ENCODE measurements at regions not wholly inside any gene's neighbourhood (a gene's known extent, or its start where the extent isn't known, plus 50 kb on each side); places are given as distances from the start of the nearest gene placed in this dataset.

GRCh38 chr1:59085101-59085500 lies 211.8 kb upstream of the FGGY start:
- Histone ChIP-seq H3F3A (ENCODE audit: low read depth) (no peaks in the 10 kb centered on the region), H2AFZ (ENCODE audit: low read length) (no peak overlapping the region), H3K4me1 (ENCODE audit: insufficient read depth, low read length, poor library complexity, severe bottlenecking) (peaks cover 5% of the 10 kb centered on the region), H3K9me2 (replicated peaks; ENCODE audit: low read depth, low read length) (no peaks in the 10 kb centered on the region), H3K4me3 (ENCODE audit: low read length, poor library complexity, severe bottlenecking) (no peak overlapping the region), H3K27me3 (ENCODE audit: insufficient read depth, low read length, poor library complexity, severe bottlenecking) (peaks cover 13% of the 10 kb centered on the region), H4K20me1 (ENCODE audit: insufficient read depth, low read length, poor library complexity, severe bottlenecking) (no peaks in the 10 kb centered on the region), H3K79me2 (ENCODE audit: insufficient read depth, low read length) (no peaks in the 10 kb centered on the region), H3K36me3 (ENCODE audit: insufficient read depth, low read length) (no peaks in the 10 kb centered on the region), H3K9me3 (ENCODE audit: insufficient read depth, low read depth, low read length) (0 out of 2 replicates have a peak, but pooled peaks cover 3% of the 10 kb centered on the region), H3K9ac (ENCODE audit: low read depth, low read length, poor library complexity, severe bottlenecking) (no peak overlapping the region), H3K4me2 (ENCODE audit: low read depth, low read length, poor library complexity, severe bottlenecking) (no peak overlapping the region)
- no peak for TF ChIP-seq EZH2phosphoT487 (IDR thresholded peaks at IDR 0.05; ENCODE audit: borderline replicate concordance)
- TF ChIP-seq CTCF (conservative IDR thresholded peaks at IDR 0.05; ENCODE audit: low read length): no peak

GRCh38 chr1:59089036-59089798 lies 207.7 kb upstream of the FGGY start:
- no peak for TF ChIP-seq CTCF (conservative IDR thresholded peaks at IDR 0.05; ENCODE audit: low read length)
- TF ChIP-seq EZH2phosphoT487 (IDR thresholded peaks at IDR 0.05; ENCODE audit: borderline replicate concordance): no peak
- peaks cover under 1% of the 10 kb centered on the region for H3K4me1 ChIP-seq (ENCODE audit: insufficient read depth, low read length, poor library complexity, severe bottlenecking)

DNA sequence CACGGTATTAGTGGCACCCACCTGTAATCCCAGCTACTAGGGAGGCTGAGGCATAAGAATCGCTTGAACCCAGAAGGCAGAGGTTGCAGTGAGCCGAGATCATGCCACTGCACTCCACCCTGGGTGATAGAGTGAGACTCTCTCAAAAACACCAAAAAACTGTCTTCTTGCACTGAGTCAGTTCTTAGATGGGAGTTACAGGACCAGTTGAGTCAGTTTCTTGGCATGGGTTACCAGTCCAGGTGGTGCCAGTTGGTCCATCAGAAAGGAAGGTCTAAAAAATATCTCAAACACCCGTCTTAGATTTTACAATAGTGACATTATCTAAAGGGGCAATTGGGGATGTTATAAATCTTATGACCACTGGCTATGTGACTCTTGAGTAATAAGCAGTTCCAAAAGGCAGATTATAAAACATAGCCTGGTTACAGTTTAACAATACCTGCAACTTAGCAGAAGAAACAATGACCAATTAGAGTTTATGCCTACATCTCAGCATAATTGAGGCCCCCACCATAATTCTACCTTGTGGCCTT lies 206.9 kb upstream of the FGGY start:
- no peaks in the 10 kb centered on the region for H3K27me3 ChIP-seq (ENCODE audit: insufficient read depth, low read length, poor library complexity, severe bottlenecking)
- H4K20me1 ChIP-seq (ENCODE audit: insufficient read depth, low read length, poor library complexity, severe bottlenecking): no peaks in the 10 kb centered on the region
- no peaks in the 10 kb centered on the region for H3F3A ChIP-seq (ENCODE audit: low read depth)
- no peak overlapping the region for H3K9ac ChIP-seq (ENCODE audit: low read depth, low read length, poor library complexity, severe bottlenecking)
- 0 out of 2 replicates have a peak, but pooled peaks cover 3% of the 10 kb centered on the region for H3K9me3 ChIP-seq (ENCODE audit: insufficient read depth, low read depth, low read length)
- H3K9me2 ChIP-seq (replicated peaks; ENCODE audit: low read depth, low read length): no peaks in the 10 kb centered on the region
- no peak overlapping the region for H3K4me2 ChIP-seq (ENCODE audit: low read depth, low read length, poor library complexity, severe bottlenecking)
- no peaks in the 10 kb centered on the region for H3K36me3 ChIP-seq (ENCODE audit: insufficient read depth, low read length)
- H3K4me1 ChIP-seq (ENCODE audit: insufficient read depth, low read length, poor library complexity, severe bottlenecking): no peaks in the 10 kb centered on the region
- no peak for TF ChIP-seq EZH2phosphoT487 (IDR thresholded peaks at IDR 0.05; ENCODE audit: borderline replicate concordance)
- no peak for TF ChIP-seq CTCF (conservative IDR thresholded peaks at IDR 0.05; ENCODE audit: low read length)
- H3K79me2 ChIP-seq (ENCODE audit: insufficient read depth, low read length): no peaks in the 10 kb centered on the region
- H3K4me3 ChIP-seq (ENCODE audit: low read length, poor library complexity, severe bottlenecking): no peak overlapping the region
- H2AFZ ChIP-seq (ENCODE audit: low read length): no peak overlapping the region

More at GRCh38 chr1:59089036-59089798, 207.7 kb upstream of the FGGY start:
- Histone ChIP-seq H3F3A (ENCODE audit: low read depth) (no peaks in the 10 kb centered on the region), H3K9me2 (replicated peaks; ENCODE audit: low read depth, low read length) (no peaks in the 10 kb centered on the region), H3K36me3 (ENCODE audit: insufficient read depth, low read length) (no peaks in the 10 kb centered on the region), H2AFZ (ENCODE audit: low read length) (no peak overlapping the region), H3K9me3 (ENCODE audit: insufficient read depth, low read depth, low read length) (0 out of 2 replicates have a peak, but pooled peaks cover 3% of the 10 kb centered on the region), H3K27me3 (ENCODE audit: insufficient read depth, low read length, poor library complexity, severe bottlenecking) (no peaks in the 10 kb centered on the region), H3K79me2 (ENCODE audit: insufficient read depth, low read length) (no peaks in the 10 kb centered on the region), H3K4me2 (ENCODE audit: low read depth, low read length, poor library complexity, severe bottlenecking) (no peak overlapping the region), H3K9ac (ENCODE audit: low read depth, low read length, poor library complexity, severe bottlenecking) (no peak overlapping the region), H3K4me3 (ENCODE audit: low read length, poor library complexity, severe bottlenecking) (no peak overlapping the region), H4K20me1 (ENCODE audit: insufficient read depth, low read length, poor library complexity, severe bottlenecking) (no peaks in the 10 kb centered on the region)

Measured in Loucy (cell line).